Esophagus squamous epithelium (tissue), 5 donors: ENCODE measurements at regions not wholly inside any gene's neighbourhood (a gene's known extent, or its start where the extent isn't known, plus 50 kb on each side); places are given as distances from the start of the nearest gene placed in this dataset.
A peak's percentile ranks its signal among the peaks of the same experiment; 100 is the strongest.

Experiments used
- DNase-seq: peaks from one replicate; lab custom pipeline; 2025; lab: John Stamatoyannopoulos, UW
- H3K27ac ChIP-seq, 4 donors: fragments of 200-600 bp; sonication (generic); one replicate each; pipeline ENCODE4 v1.5.1; 2016 to 2019; ENCODE audit warnings: mild to moderate bottlenecking in 1 of 4
- H3K27me3 ChIP-seq, 4 donors: fragments of 200-600 bp; sonication (generic); 1 replicate in 3 of 4; 2 replicates in 1 of 4; pipeline versions ENCODE4 v1.5.1 to v1.6.0; 2017 to 2021; ENCODE audit warnings: antibody characterized with exemption in 1 of 4
- H3K36me3 ChIP-seq, 3 donors: fragments of 200-600 bp; sonication (generic); one replicate each; pipeline ENCODE4 v1.5.1; 2016 to 2019
- H3K4me1 ChIP-seq, 3 donors: fragments of 200-600 bp; sonication (generic); one replicate each; pipeline ENCODE4 v1.5.1; 2017 to 2019
- H3K4me3 ChIP-seq, 4 donors: fragments of 200-600 bp; sonication (generic); 1 replicate in 3 of 4; 2 replicates in 1 of 4; pipeline ENCODE4 v1.5.1; 2016 to 2019; ENCODE audit warnings: mild to moderate bottlenecking in 2 of 4, moderate library complexity in 1 of 4
- H3K9me3 ChIP-seq, 3 donors: fragments of 200-600 bp; sonication (generic); one replicate each; pipeline ENCODE4 v1.5.1; 2016 to 2019
- POLR2A ChIP-seq, 4 donors: fragments of 450-650 bp; IDR thresholded peaks; one replicate each; pipeline ENCODE4 v1.6.1; 2017; ENCODE audit warnings: antibody characterized with exemption in 4 of 4, mild to moderate bottlenecking in 4 of 4, moderate library complexity in 3 of 4
- WGBS, 2 donors: methylation state at CpG; one replicate each; pipeline ENCODE4 v1.1.5; 2018; 5-methylcytosine and 5-hydroxymethylcytosine counted together
- intact Hi-C: fragments of 100-400 bp; cut with DNase I; formaldehyde crosslinking; loops from one replicate; pipeline ENCODE4 v1.15.0; 2022
- TF ChIP-seq, protein P1 (sequence below), 6 experiments: fragments of 450-650 bp in 4 of 6; fragments of 200-600 bp in 2 of 6; sonication (generic) in 2 of 6; IDR thresholded peaks; one replicate each; pipeline ENCODE4 v1.5.1; 2016 to 2019; ENCODE audit warnings: antibody characterized with exemption in 6 of 6, mild to moderate bottlenecking in 4 of 6, moderate library complexity in 4 of 6
- donor health status: DM: yes; HTN: yes; CAD: no.

DNA sequence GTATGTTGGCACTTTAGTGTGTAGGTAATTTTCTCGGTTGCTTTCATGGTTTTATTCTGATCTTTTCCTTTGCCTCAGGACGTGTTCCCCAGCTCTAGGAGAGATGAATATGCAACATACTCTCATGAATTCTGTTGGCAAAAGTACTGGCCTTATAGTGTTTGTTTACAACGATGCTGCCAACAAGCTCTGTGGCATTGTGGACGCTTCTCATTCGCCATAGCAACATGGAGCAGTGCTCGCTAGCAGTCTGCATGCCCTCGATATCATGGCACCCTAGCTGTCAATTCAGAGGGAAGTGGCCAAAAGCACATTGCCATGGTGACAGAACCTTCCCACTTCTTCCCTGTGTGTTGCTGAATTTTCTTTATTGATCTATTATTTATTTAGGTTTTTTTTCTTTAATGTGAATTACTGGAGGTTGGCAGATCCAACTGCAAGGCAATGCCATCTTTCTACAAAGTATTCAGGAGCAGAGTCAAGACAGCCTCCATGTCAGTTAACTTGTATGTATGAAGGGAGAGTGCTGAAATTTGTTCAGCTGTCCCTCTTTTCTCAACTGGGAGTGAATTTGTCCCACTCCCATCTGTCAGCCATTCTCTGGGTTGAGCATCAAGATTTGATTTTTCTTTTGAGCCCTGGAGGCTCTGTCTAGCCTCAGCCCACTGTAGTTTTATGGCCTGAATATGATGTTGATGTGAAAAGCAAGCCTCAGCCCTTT is 224.9 kb upstream of the VCX3A start:
- Histone ChIP-seq H3K4me1 (no peaks in the 10 kb centered on the region), H3K27ac (no peak overlapping the region), H3K36me3 (no peaks in the 10 kb centered on the region), H3K9me3 (no peaks in the 10 kb centered on the region), H3K27me3 (no peaks in the 10 kb centered on the region), H3K4me3 (no peak overlapping the region)
- WGBS, 2 donors: 40 to 73% methylated on average over 2 to 7 of the region's 7 CpGs
- TF ChIP-seq POLR2A (IDR thresholded peaks at IDR 0.05): no peak
- intact Hi-C loops: no loop called here
- DNase-seq: no peak

DNA sequence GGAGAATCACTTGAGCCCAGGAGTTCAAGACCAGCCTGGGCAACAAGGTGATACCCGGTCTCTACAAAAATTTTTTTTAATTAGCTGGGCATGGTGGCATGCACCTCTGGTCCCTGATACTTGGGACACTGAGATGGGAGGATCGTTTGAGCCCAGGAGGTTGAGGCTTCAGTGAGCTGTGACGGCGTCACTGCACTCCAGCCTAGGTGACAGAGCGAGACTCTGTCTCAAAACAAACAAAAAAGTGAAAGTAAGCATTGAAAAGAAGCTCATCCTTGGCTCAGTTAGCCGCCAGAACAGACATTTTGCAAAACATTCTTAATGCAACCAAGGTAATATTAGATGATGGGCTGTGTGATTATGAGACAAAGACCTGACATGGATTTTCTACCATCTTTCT is 223.3 kb upstream of the VCX3A start:
- no peaks in the 10 kb centered on the region for H3K9me3 ChIP-seq

DNA sequence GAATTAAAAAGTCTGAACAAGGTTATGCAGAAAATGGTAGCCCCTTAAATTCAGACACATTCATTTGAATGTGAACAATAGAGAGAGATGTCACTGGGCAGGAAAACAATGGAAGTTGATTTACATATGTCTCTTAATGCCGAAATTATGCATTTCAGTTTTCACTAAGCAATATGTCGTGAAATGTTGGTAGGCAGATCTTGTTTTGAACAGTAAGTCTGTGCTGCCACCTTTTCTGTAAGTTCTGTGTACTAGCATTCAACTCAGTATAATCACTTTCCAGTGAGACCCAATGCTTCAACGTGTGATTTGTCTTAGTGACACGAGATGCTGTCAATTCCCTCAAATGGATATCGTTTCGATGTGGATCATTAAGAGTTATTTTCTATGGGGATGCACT is 222.7 kb upstream of the VCX3A start:
- Histone ChIP-seq H3K27ac (no peak overlapping the region), H3K36me3 (no peaks in the 10 kb centered on the region), H3K9me3 (no peaks in the 10 kb centered on the region), H3K27me3 (no peaks in the 10 kb centered on the region), H3K4me3 (no peak overlapping the region), H3K4me1 (no peaks in the 10 kb centered on the region)
- WGBS, 2 donors: 87 to 93% methylated on average over 6 of the region's 6 CpGs
- DNase-seq: no peak
- TF ChIP-seq, protein P1, sequence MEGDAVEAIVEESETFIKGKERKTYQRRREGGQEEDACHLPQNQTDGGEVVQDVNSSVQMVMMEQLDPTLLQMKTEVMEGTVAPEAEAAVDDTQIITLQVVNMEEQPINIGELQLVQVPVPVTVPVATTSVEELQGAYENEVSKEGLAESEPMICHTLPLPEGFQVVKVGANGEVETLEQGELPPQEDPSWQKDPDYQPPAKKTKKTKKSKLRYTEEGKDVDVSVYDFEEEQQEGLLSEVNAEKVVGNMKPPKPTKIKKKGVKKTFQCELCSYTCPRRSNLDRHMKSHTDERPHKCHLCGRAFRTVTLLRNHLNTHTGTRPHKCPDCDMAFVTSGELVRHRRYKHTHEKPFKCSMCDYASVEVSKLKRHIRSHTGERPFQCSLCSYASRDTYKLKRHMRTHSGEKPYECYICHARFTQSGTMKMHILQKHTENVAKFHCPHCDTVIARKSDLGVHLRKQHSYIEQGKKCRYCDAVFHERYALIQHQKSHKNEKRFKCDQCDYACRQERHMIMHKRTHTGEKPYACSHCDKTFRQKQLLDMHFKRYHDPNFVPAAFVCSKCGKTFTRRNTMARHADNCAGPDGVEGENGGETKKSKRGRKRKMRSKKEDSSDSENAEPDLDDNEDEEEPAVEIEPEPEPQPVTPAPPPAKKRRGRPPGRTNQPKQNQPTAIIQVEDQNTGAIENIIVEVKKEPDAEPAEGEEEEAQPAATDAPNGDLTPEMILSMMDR (IDR thresholded peaks at IDR 0.05): no peak
- TF ChIP-seq POLR2A (IDR thresholded peaks at IDR 0.05): no peak
- intact Hi-C loops: no loop called here

More for the DNA sequence above, 223.3 kb upstream of the VCX3A start:
- no peak overlapping the region for H3K4me3 ChIP-seq
- no peak for DNase-seq
- WGBS, 2 donors: 79 to 88% methylated on average over 2 to 6 of the region's 6 CpGs
- no peak overlapping the region for H3K27ac ChIP-seq
- TF ChIP-seq POLR2A (IDR thresholded peaks at IDR 0.05): no peak
- TF ChIP-seq, protein P1 (IDR thresholded peaks at IDR 0.05): no peak
- H3K36me3 ChIP-seq: no peaks in the 10 kb centered on the region
- intact Hi-C loops: no loop called here
- H3K27me3 ChIP-seq: no peaks in the 10 kb centered on the region
- H3K4me1 ChIP-seq: no peaks in the 10 kb centered on the region

DNA sequence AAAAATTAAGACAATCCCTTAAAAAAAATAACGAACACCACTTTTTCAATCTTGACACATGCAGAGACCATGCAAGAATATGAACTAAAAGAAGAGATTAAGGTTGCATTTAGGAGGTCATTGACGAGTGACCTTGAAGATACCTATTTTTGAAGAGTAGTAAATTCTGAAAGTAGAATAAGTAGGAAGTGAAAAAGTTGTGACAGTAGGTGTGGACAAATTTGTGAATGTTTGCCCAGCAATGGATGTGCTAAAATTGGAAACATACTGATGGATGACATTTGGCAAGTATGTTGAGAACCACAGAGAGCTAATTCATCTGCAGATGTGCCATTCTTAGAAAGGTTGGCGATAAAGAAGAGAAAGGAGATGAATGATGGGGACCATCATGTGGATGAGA is 213.7 kb upstream of the VCX3A start:
- H3K27me3 ChIP-seq: no peaks in the 10 kb centered on the region
- TF ChIP-seq POLR2A (IDR thresholded peaks at IDR 0.05): no peak
- TF ChIP-seq, protein P1 (IDR thresholded peaks at IDR 0.05): no peak
- H3K9me3 ChIP-seq: no peaks in the 10 kb centered on the region
- 75% methylated on average over 3 of the region's 3 CpGs for WGBS, 2 donors
- no peak overlapping the region for H3K4me3 ChIP-seq
- intact Hi-C loops: no loop called here
- H3K4me1 ChIP-seq: no peaks in the 10 kb centered on the region
- DNase-seq: no peak
- H3K27ac ChIP-seq: no peak overlapping the region
- no peaks in the 10 kb centered on the region for H3K36me3 ChIP-seq

DNA sequence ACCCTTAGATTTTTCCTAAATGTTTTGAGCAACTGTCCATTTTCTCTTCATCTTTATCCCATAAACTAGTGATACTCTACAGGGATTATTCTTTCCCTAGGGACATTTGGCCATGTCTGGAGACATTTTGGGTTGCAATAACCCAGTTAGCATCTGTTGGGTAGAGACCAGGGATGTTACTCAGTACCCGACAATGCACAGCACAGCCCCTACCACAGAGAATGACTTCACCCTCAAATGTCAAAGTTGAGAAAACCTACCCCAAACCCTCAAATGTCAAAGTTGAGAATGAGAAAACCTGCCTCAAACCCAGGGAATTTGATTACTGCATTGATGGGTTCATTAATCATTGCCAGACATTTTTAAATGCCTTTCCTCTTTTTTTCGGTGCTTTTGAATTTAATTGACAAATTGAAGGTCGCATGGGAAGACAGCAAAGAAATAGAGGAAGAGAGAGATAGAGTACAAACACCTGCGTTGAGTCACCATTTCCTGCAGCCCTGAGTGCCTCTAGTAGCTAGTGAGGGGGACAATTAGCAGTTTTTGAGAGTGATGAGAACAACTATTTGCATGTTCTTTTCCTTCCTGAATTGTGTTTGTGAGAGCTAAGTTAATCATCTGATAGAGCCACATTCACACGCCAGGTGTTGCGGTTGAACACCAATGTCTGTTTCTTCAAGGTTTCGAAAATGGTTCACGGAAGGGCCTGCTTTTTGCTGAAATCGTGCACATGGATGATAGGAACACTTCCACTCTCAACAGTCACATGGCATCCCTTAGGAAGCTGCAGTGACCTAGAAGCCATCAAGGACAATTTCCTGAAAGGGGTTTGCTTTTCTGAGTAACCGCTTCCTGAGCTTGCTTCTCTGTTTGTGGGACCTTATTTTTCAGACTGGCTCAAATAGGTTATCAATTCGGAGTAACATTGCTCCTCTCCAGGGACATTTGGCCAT is 203.9 kb upstream of the VCX3A start:
- TF ChIP-seq, protein P1 (IDR thresholded peaks at IDR 0.05): no peak
- no peak for TF ChIP-seq POLR2A (IDR thresholded peaks at IDR 0.05)
- Histone ChIP-seq H3K9me3 (no peaks in the 10 kb centered on the region), H3K27me3 (no peaks in the 10 kb centered on the region), H3K36me3 (no peaks in the 10 kb centered on the region), H3K4me1 (no peaks in the 10 kb centered on the region), H3K27ac (peak overlapping the region in 1 of 4 donors; percentile 7), H3K4me3 (no peak overlapping the region)
- DNase-seq: no peak
- intact Hi-C loops: no loop called here
- 41 to 69% methylated on average over 5 to 10 of the region's 11 CpGs for WGBS, 2 donors
